ELF-1 (cell line): ENCODE measurements at regions not wholly inside any gene's neighbourhood (a gene's known extent, or its start where the extent isn't known, plus 50 kb on each side); places are given as distances from the start of the nearest gene placed in this dataset.

Experiments used
- DNase-seq: peaks from one replicate; pipeline ENCODE4 v3.0.0-alpha.2; 2016; ENCODE audit warnings: low read depth, low spot score

- peak; percentile 62 for DNase-seq
Measured at GRCh38 chrX:6778544-6779503, 243.9 kb upstream of the VCX3A start.

DNA sequence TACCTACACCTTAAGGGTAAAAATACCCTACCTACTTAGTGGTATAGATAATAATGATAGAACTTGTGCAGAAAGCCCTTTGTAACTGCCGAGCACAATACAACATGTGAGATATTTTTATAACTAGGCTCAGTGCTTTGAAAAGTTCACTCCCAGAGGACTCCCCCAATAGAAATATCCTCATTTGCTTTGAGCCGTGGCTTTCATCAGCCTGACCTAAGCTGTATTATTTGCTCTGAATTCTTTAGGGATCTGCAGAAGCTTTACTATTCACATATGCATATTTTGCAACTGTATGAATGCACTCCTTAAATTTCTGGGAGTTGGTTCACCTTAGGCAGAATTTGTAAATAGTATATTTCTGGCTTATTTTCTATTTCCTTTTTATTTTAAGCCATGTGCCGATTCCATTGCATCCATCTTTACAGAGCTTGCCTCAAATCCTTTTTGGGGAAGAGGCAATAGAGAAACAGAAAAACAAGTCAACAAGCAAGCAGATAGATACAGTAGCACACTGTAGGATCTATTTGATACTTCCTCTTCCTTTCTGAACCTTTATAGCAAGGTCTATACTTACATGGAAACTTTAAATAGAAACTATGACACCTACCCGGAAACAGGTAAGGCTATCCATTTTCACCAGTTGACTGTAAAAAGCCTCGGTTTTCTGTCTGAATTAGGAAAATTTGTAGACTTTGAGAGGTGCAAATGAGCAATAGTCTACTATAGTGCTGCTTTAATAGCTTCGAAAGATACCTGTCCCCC, 242.5 kb upstream of the VCX3A start:
- no peak for DNase-seq

DNA sequence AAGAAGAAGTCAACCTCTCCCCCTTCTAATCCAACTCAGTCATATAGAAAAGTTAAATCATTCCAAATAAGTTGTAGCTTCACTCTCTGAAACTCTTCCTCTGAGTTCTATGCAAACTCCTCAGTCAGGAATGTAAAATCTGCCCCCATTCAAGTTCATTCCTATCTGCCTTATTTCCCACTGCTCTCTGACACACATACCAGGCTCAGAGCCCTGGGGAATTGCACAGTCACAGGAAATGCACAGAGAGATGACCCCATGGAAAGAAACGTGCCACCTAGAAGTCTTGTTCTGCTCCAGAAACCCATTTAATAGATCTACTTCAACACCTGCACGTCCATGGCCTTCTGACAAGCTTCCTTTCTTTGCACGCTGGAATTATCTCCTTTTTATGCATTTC, 236.0 kb upstream of the VCX3A start:
- no peak for DNase-seq

- no peak for DNase-seq
Measured at GRCh38 chrX:6768881-6769280, 234.0 kb upstream of the VCX3A start.

GRCh38 chrX:6761251-6761650, 226.3 kb upstream of the VCX3A start:
- no peak for DNase-seq

DNA sequence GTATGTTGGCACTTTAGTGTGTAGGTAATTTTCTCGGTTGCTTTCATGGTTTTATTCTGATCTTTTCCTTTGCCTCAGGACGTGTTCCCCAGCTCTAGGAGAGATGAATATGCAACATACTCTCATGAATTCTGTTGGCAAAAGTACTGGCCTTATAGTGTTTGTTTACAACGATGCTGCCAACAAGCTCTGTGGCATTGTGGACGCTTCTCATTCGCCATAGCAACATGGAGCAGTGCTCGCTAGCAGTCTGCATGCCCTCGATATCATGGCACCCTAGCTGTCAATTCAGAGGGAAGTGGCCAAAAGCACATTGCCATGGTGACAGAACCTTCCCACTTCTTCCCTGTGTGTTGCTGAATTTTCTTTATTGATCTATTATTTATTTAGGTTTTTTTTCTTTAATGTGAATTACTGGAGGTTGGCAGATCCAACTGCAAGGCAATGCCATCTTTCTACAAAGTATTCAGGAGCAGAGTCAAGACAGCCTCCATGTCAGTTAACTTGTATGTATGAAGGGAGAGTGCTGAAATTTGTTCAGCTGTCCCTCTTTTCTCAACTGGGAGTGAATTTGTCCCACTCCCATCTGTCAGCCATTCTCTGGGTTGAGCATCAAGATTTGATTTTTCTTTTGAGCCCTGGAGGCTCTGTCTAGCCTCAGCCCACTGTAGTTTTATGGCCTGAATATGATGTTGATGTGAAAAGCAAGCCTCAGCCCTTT, 224.9 kb upstream of the VCX3A start:
- peak; percentile 9 for DNase-seq

DNA sequence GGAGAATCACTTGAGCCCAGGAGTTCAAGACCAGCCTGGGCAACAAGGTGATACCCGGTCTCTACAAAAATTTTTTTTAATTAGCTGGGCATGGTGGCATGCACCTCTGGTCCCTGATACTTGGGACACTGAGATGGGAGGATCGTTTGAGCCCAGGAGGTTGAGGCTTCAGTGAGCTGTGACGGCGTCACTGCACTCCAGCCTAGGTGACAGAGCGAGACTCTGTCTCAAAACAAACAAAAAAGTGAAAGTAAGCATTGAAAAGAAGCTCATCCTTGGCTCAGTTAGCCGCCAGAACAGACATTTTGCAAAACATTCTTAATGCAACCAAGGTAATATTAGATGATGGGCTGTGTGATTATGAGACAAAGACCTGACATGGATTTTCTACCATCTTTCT, 223.3 kb upstream of the VCX3A start:
- DNase-seq: no peak

GRCh38 chrX:6757631-6758030, 222.7 kb upstream of the VCX3A start:
- no peak for DNase-seq

GRCh38 chrX:6748595-6748994, 213.7 kb upstream of the VCX3A start:
- DNase-seq: no peak

DNA sequence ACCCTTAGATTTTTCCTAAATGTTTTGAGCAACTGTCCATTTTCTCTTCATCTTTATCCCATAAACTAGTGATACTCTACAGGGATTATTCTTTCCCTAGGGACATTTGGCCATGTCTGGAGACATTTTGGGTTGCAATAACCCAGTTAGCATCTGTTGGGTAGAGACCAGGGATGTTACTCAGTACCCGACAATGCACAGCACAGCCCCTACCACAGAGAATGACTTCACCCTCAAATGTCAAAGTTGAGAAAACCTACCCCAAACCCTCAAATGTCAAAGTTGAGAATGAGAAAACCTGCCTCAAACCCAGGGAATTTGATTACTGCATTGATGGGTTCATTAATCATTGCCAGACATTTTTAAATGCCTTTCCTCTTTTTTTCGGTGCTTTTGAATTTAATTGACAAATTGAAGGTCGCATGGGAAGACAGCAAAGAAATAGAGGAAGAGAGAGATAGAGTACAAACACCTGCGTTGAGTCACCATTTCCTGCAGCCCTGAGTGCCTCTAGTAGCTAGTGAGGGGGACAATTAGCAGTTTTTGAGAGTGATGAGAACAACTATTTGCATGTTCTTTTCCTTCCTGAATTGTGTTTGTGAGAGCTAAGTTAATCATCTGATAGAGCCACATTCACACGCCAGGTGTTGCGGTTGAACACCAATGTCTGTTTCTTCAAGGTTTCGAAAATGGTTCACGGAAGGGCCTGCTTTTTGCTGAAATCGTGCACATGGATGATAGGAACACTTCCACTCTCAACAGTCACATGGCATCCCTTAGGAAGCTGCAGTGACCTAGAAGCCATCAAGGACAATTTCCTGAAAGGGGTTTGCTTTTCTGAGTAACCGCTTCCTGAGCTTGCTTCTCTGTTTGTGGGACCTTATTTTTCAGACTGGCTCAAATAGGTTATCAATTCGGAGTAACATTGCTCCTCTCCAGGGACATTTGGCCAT, 203.9 kb upstream of the VCX3A start:
- no peak for DNase-seq

DNA sequence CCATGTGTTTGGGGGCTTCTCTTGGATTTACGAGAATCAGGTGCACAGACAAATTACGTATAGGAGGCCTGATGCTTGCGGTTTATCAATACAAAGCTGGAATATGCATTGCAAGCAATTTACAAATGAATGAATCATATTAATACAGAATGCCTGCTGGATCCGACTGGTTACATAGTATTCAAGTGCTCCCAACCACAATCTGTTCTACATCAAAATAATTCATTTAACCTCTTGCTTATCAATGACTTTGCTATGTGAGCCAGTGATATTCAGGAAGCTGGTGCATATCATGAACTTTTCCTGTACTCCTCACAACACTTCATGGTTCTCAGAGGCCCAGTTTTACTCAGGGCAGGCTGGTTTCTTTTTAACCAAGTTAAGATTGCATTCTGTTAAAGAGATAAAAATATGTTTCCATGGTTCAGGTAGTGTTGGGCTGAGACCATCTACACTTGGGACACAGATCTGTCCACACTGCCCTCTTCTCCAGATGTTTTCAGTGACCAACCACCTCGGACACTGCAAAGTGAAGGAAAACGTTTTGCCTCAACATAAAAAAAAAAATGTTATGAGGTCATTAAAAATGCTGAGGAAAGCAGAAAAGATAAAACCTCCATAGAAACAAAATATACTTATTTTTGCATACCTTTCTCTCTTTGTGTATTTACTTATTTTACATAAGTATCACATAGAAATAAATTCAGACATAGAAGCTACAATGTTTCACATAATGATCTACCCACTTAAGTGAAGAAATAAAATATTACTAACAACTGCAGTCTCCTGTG, 200.1 kb upstream of the VCX3A start:
- no peak for DNase-seq

DNA sequence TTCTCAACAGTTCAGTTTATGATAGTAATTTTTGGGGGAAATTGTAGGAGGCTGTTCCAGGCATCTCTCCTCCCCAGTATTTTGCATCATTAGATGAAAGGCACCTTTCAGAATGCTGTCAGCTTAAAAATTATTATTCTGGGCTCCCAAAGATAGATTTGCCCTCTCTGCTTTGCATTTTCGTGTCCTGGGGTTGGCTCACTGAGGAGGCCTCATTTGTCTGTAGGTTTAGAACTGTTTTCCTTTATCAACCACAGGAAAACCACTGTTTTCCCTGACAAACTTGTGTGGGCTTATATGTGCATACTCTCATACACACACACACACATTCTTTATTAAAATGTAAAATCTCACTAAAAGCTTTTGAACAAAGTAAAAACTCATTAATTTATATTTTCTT, 197.2 kb upstream of the VCX3A start:
- DNase-seq: no peak

GRCh38 chrX:6729626-6730025, 194.7 kb upstream of the VCX3A start:
- DNase-seq: peak; percentile 52

DNA sequence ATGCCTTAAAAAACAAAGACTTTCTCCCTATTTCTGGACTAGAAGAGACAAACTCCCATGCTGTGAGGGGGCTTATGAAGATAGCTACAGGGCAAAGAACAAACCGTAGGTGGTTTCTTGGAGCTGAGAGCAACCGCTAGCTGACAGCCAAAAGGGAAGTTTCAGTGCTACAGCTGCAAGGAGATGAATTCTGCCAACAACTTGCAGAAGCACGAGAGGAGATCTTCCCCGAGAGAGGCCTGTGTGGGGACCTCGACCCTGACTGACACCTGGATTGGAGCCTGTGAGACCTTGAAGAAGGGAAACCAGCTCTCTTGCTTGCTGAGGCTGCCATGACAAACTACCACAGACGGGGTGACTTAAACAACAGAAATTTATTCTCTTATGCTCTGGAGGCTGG, 183.8 kb upstream of the VCX3A start:
- DNase-seq: no peak

GRCh38 chrX:6708676-6709380, 173.9 kb upstream of the VCX3A start:
- no peak for DNase-seq

- DNase-seq: peak; percentile 80
Measured at GRCh38 chrX:6708041-6708440, 173.1 kb upstream of the VCX3A start.

- DNase-seq: peak; percentile 12
Measured at GRCh38 chrX:6707497-6707896, 172.6 kb upstream of the VCX3A start.

GRCh38 chrX:6701085-6701484, 166.2 kb upstream of the VCX3A start:
- DNase-seq: peak; percentile 71

DNA sequence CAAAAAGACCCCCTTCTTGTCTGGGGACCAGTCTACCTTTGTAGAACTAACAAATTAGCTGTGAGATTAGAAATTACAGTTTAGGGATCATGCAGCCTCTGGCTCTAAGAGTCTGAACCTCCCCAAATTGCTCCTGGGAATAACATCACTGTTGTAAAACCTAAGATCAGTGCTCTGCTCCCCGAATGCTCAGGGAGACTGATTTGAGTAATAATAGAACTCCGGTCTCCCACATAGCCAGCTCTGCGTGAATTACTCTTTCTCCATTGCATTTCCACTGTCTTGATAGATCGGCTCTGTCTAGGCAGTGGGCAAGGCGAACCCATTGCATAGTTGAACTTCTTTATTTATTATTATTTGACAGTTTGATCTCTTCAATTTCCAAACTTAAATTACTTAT, 160.8 kb upstream of the VCX3A start:
- no peak for DNase-seq

DNA sequence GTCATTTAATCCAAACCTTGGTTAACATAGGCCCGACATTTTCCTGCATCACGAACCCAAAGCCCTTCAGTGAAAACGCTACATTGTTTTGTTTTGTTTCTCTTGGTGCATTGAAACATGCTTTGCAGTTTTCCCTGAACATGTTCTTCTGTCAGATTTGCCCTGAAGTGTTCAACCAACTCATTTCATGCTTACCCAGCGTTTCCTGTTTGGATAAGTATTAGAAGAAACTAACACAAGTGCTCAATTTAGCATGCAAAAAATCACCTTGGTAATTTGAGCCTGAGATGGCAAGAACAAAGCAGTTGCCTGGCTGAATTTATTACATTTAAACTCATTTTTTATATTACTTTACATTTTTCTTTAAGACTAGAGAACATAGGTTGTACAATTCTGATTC, 160.1 kb upstream of the VCX3A start:
- DNase-seq: no peak
